ENCODE measurements at regions not wholly inside any gene's neighbourhood (a gene's known extent, or its start where the extent isn't known, plus 50 kb on each side); places are given as distances from the start of the nearest gene placed in this dataset.

DNA sequence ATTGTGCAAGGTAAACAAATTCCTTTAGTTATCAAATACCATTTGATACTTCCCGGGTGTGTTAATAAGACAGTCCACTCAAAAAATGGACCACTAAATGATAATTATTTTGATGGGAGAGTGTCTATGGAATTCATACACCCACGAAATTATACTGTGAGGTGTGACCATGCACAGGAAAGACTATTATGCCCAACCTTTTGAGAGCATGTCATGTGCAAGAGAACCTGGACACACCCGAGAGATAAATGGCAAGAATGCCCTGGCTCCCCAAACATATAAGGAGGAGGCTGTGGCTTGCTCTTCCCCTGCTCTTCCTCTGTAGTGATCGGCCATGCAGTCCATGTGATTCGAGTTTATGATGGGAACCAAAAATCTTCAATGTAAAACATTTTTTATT is 119.5 kb upstream of the BCL2L14 start (continued):
- TF ChIP-seq, protein P1, sequence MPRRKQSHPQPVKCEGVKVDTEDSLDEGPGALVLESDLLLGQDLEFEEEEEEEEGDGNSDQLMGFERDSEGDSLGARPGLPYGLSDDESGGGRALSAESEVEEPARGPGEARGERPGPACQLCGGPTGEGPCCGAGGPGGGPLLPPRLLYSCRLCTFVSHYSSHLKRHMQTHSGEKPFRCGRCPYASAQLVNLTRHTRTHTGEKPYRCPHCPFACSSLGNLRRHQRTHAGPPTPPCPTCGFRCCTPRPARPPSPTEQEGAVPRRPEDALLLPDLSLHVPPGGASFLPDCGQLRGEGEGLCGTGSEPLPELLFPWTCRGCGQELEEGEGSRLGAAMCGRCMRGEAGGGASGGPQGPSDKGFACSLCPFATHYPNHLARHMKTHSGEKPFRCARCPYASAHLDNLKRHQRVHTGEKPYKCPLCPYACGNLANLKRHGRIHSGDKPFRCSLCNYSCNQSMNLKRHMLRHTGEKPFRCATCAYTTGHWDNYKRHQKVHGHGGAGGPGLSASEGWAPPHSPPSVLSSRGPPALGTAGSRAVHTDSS (tag by site-specific recombination; IDR thresholded peaks at IDR 0.05), result no peak
- TF ChIP-seq SP2 (tag by site-specific recombination; IDR thresholded peaks at IDR 0.05) (no peak), ZNF473 (tag by site-specific recombination; IDR thresholded peaks at IDR 0.05) (no peak), TCF7L2 (IDR thresholded peaks at IDR 0.05; ENCODE audit: borderline replicate concordance, low read depth, low read length) (no peak), KLF7 (tag by site-specific recombination; IDR thresholded peaks at IDR 0.05; ENCODE audit: borderline replicate concordance) (no peak)
- TF ChIP-seq, protein P2, sequence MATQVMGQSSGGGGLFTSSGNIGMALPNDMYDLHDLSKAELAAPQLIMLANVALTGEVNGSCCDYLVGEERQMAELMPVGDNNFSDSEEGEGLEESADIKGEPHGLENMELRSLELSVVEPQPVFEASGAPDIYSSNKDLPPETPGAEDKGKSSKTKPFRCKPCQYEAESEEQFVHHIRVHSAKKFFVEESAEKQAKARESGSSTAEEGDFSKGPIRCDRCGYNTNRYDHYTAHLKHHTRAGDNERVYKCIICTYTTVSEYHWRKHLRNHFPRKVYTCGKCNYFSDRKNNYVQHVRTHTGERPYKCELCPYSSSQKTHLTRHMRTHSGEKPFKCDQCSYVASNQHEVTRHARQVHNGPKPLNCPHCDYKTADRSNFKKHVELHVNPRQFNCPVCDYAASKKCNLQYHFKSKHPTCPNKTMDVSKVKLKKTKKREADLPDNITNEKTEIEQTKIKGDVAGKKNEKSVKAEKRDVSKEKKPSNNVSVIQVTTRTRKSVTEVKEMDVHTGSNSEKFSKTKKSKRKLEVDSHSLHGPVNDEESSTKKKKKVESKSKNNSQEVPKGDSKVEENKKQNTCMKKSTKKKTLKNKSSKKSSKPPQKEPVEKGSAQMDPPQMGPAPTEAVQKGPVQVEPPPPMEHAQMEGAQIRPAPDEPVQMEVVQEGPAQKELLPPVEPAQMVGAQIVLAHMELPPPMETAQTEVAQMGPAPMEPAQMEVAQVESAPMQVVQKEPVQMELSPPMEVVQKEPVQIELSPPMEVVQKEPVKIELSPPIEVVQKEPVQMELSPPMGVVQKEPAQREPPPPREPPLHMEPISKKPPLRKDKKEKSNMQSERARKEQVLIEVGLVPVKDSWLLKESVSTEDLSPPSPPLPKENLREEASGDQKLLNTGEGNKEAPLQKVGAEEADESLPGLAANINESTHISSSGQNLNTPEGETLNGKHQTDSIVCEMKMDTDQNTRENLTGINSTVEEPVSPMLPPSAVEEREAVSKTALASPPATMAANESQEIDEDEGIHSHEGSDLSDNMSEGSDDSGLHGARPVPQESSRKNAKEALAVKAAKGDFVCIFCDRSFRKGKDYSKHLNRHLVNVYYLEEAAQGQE (tag by site-specific recombination; IDR thresholded peaks at IDR 0.05), result no peak
- TF ChIP-seq, protein P3, sequence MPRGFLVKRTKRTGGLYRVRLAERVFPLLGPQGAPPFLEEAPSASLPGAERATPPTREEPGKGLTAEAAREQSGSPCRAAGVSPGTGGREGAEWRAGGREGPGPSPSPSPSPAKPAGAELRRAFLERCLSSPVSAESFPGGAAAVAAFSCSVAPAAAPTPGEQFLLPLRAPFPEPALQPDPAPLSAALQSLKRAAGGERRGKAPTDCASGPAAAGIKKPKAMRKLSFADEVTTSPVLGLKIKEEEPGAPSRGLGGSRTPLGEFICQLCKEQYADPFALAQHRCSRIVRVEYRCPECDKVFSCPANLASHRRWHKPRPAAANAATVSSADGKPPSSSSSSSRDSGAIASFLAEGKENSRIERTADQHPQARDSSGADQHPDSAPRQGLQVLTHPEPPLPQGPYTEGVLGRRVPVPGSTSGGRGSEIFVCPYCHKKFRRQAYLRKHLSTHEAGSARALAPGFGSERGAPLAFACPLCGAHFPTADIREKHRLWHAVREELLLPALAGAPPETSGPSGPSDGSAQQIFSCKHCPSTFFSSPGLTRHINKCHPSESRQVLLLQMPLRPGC (tag by site-specific recombination; IDR thresholded peaks at IDR 0.05), result no peak

DNA sequence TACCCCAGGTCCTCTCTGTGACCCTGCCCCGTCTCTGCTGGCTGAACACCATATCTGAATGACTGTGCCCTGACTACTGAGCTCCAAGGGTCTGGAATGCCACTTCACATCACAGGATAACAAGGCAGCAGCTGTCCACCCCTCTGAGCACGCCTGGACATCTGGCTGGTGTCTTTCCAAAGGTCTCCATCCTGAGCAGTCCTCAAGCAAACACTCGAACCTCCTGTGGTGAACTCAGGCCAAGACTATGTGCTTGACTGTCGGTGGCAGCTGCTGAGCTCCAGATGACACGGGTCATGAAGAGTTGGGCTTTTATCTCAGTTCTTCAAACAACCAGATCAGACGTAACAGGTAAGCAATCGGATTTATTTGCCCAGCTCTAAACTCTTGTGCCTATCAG is 117.2 kb upstream of the BCL2L14 start:
- Histone ChIP-seq H3K36me3 (ENCODE audit: control insufficient read depth in 2 of 2, insufficient read depth in 1 of 2, low read length in 2 of 2) (no peaks in the 10 kb centered on the region), H3K9me3 (ENCODE audit: control insufficient read depth, insufficient read depth, low read depth, low read length) (no peaks in the 10 kb centered on the region), H3K4me1 (ENCODE audit: control insufficient read depth, insufficient read depth, low read length) (no peaks in the 10 kb centered on the region), H3K4me3 (ENCODE audit: low read depth, low read length) (no peak overlapping the region), H3K27ac (ENCODE audit: extremely low read depth, low read depth, low read length) (no peak overlapping the region)
- TF ChIP-seq TCF7L2 (IDR thresholded peaks at IDR 0.05; ENCODE audit: borderline replicate concordance, low read depth, low read length), result no peak
- no peak for TF ChIP-seq ZNF174 (tag by site-specific recombination; IDR thresholded peaks at IDR 0.05)
- TF ChIP-seq, protein P4, sequence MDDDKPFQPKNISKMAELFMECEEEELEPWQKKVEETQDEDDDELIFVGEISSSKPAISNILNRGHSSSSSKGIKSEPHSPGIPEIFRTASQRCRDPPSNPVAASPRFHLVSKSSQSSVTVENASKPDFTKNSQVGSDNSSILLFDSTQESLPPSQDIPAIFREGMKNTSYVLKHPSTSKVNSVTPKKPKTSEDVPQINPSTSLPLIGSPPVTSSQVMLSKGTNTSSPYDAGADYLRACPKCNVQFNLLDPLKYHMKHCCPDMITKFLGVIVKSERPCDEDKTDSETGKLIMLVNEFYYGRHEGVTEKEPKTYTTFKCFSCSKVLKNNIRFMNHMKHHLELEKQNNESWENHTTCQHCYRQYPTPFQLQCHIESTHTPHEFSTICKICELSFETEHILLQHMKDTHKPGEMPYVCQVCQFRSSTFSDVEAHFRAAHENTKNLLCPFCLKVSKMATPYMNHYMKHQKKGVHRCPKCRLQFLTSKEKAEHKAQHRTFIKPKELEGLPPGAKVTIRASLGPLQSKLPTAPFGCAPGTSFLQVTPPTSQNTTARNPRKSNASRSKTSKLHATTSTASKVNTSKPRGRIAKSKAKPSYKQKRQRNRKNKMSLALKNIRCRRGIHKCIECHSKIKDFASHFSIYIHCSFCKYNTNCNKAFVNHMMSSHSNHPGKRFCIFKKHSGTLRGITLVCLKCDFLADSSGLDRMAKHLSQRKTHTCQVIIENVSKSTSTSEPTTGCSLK (tag by site-specific recombination; IDR thresholded peaks at IDR 0.05), result no peak
- no peak for TF ChIP-seq ZBTB7A (tag by site-specific recombination; IDR thresholded peaks at IDR 0.05; ENCODE audit: low read depth)
- no peak for TF ChIP-seq YY2 (tag by site-specific recombination; IDR thresholded peaks at IDR 0.05)
- TF ChIP-seq ZNF658 (tag by site-specific recombination; IDR thresholded peaks at IDR 0.05), result no peak
- TF ChIP-seq ZNF335 (tag by site-specific recombination; conservative IDR thresholded peaks at IDR 0.05), result no peak
- TF ChIP-seq, protein P5, sequence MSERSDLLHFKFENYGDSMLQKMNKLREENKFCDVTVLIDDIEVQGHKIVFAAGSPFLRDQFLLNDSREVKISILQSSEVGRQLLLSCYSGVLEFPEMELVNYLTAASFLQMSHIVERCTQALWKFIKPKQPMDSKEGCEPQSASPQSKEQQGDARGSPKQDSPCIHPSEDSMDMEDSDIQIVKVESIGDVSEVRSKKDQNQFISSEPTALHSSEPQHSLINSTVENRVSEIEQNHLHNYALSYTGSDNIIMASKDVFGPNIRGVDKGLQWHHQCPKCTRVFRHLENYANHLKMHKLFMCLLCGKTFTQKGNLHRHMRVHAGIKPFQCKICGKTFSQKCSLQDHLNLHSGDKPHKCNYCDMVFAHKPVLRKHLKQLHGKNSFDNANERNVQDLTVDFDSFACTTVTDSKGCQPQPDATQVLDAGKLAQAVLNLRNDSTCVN (tag by site-specific recombination; optimal IDR thresholded peaks at IDR 0.05), result no peak
- no peak for TF ChIP-seq ZNF610 (tag by site-specific recombination; IDR thresholded peaks at IDR 0.05; ENCODE audit: borderline replicate concordance)
- no peak for TF ChIP-seq ZNF791 (tag by site-specific recombination; IDR thresholded peaks at IDR 0.05)
- no peak for TF ChIP-seq ZNF248 (tag by site-specific recombination; IDR thresholded peaks at IDR 0.05)
- TF ChIP-seq ZFP3 (tag by site-specific recombination; IDR thresholded peaks at IDR 0.05; ENCODE audit: low read depth), result no peak
- no peak for TF ChIP-seq OSR2 (tag by site-specific recombination; IDR thresholded peaks at IDR 0.05)
- no peak for TF ChIP-seq ZNF510 (tag by site-specific recombination; IDR thresholded peaks at IDR 0.05; ENCODE audit: insufficient replicate concordance)
- ChIA-PET CTCF (no interaction called here), POLR2A (no interaction called here)
